ENCODE measurements at regions not wholly inside any gene's neighbourhood (a gene's known extent, or its start where the extent isn't known, plus 50 kb on each side); places are given as distances from the start of the nearest gene placed in this dataset.

GRCh38 chr6:22682979-22683378, 113.6 kb downstream of the HDGFL1 start:
- H3K4me1 ChIP-seq (replicated peaks) = no peaks in the 10 kb centered on the region
- DNase-seq (ENCODE audit: low read depth in 1 of 2, low spot score in 2 of 2) = no peak
- 0 out of 2 replicates have a peak, but pooled peaks cover 3% of the 10 kb centered on the region for H3K9me3 ChIP-seq (replicated peaks)
- no peaks in the 10 kb centered on the region for H3K27me3 ChIP-seq (replicated peaks)
- no peak overlapping the region for H3K4me3 ChIP-seq
- H3K36me3 ChIP-seq = no peaks in the 10 kb centered on the region
- no peak overlapping the region for H3K27ac ChIP-seq

GRCh38 chr6:22690446-22690845, 121.1 kb downstream of the HDGFL1 start:
- Histone ChIP-seq H3K9me3 (replicated peaks) (no peaks in the 10 kb centered on the region), H3K36me3 (no peaks in the 10 kb centered on the region), H3K4me3 (no peak overlapping the region), H3K4me1 (replicated peaks) (no peaks in the 10 kb centered on the region), H3K27me3 (replicated peaks) (no peaks in the 10 kb centered on the region), H3K27ac (no peak overlapping the region)
- no peak for DNase-seq (ENCODE audit: low read depth in 1 of 2, low spot score in 2 of 2)

- DNase-seq (ENCODE audit: low read depth in 1 of 2, low spot score in 2 of 2) = no peak
- Histone ChIP-seq H3K27me3 (replicated peaks) (no peaks in the 10 kb centered on the region), H3K4me1 (replicated peaks) (no peaks in the 10 kb centered on the region), H3K4me3 (no peak overlapping the region), H3K36me3 (no peaks in the 10 kb centered on the region), H3K9me3 (replicated peaks) (no peaks in the 10 kb centered on the region), H3K27ac (no peak overlapping the region)
Observed at GRCh38 chr6:22694092-22694724, 124.8 kb downstream of the HDGFL1 start.

- Histone ChIP-seq H3K9me3 (replicated peaks) (no peaks in the 10 kb centered on the region), H3K27me3 (replicated peaks) (no peaks in the 10 kb centered on the region), H3K4me3 (no peak overlapping the region), H3K27ac (no peak overlapping the region), H3K4me1 (replicated peaks) (no peaks in the 10 kb centered on the region), H3K36me3 (no peaks in the 10 kb centered on the region)
- DNase-seq (ENCODE audit: low read depth in 1 of 2, low spot score in 2 of 2) = no peak
Observed at GRCh38 chr6:22696481-22696880, 127.1 kb downstream of the HDGFL1 start.

GRCh38 chr6:22697306-22697705, 127.9 kb downstream of the HDGFL1 start:
- no peak overlapping the region for H3K27ac ChIP-seq
- H3K4me3 ChIP-seq = no peak overlapping the region
- DNase-seq (ENCODE audit: low read depth in 1 of 2, low spot score in 2 of 2) = no peak
- no peaks in the 10 kb centered on the region for H3K36me3 ChIP-seq
- no peaks in the 10 kb centered on the region for H3K9me3 ChIP-seq (replicated peaks)
- no peaks in the 10 kb centered on the region for H3K4me1 ChIP-seq (replicated peaks)
- H3K27me3 ChIP-seq (replicated peaks) = no peaks in the 10 kb centered on the region

- H3K27me3 ChIP-seq (replicated peaks) = no peaks in the 10 kb centered on the region
- no peaks in the 10 kb centered on the region for H3K4me1 ChIP-seq (replicated peaks)
- H3K9me3 ChIP-seq (replicated peaks) = no peaks in the 10 kb centered on the region
- H3K36me3 ChIP-seq = no peaks in the 10 kb centered on the region
- no peak overlapping the region for H3K27ac ChIP-seq
- no peak overlapping the region for H3K4me3 ChIP-seq
- DNase-seq (ENCODE audit: low read depth in 1 of 2, low spot score in 2 of 2) = no peak
Observed at GRCh38 chr6:22699151-22699550, 129.8 kb downstream of the HDGFL1 start.

- no peak for DNase-seq (ENCODE audit: low read depth in 1 of 2, low spot score in 2 of 2)
- Histone ChIP-seq H3K27ac (no peak overlapping the region), H3K4me1 (replicated peaks) (no peaks in the 10 kb centered on the region), H3K36me3 (no peaks in the 10 kb centered on the region), H3K4me3 (no peak overlapping the region), H3K9me3 (replicated peaks) (no peaks in the 10 kb centered on the region), H3K27me3 (replicated peaks) (no peaks in the 10 kb centered on the region)
Observed at GRCh38 chr6:22706651-22707050, 137.3 kb downstream of the HDGFL1 start.

- H3K27me3 ChIP-seq (replicated peaks) = no peaks in the 10 kb centered on the region
- H3K4me3 ChIP-seq = no peak overlapping the region
- H3K27ac ChIP-seq = no peak overlapping the region
- no peaks in the 10 kb centered on the region for H3K9me3 ChIP-seq (replicated peaks)
- no peaks in the 10 kb centered on the region for H3K36me3 ChIP-seq
- DNase-seq (ENCODE audit: low read depth in 1 of 2, low spot score in 2 of 2) = no peak
- H3K4me1 ChIP-seq (replicated peaks) = no peaks in the 10 kb centered on the region
Observed at GRCh38 chr6:22708469-22708868, 139.1 kb downstream of the HDGFL1 start.

- no peaks in the 10 kb centered on the region for H3K36me3 ChIP-seq
- no peaks in the 10 kb centered on the region for H3K4me1 ChIP-seq (replicated peaks)
- H3K27me3 ChIP-seq (replicated peaks) = no peaks in the 10 kb centered on the region
- no peak overlapping the region for H3K27ac ChIP-seq
- H3K4me3 ChIP-seq = no peak overlapping the region
- H3K9me3 ChIP-seq (replicated peaks) = no peaks in the 10 kb centered on the region
- DNase-seq (ENCODE audit: low read depth in 1 of 2, low spot score in 2 of 2) = no peak
Observed at GRCh38 chr6:22709803-22710202, 140.4 kb downstream of the HDGFL1 start.

- Histone ChIP-seq H3K4me1 (replicated peaks) (no peaks in the 10 kb centered on the region), H3K27ac (no peak overlapping the region), H3K27me3 (replicated peaks) (no peaks in the 10 kb centered on the region), H3K36me3 (no peaks in the 10 kb centered on the region), H3K4me3 (no peak overlapping the region), H3K9me3 (replicated peaks) (no peaks in the 10 kb centered on the region)
- no peak for DNase-seq (ENCODE audit: low read depth in 1 of 2, low spot score in 2 of 2)
Observed at GRCh38 chr6:22716721-22717120, 147.4 kb downstream of the HDGFL1 start.

GRCh38 chr6:22717915-22718314, 148.5 kb downstream of the HDGFL1 start:
- H3K27ac ChIP-seq = no peak overlapping the region
- no peaks in the 10 kb centered on the region for H3K36me3 ChIP-seq
- no peaks in the 10 kb centered on the region for H3K9me3 ChIP-seq (replicated peaks)
- no peak overlapping the region for H3K4me3 ChIP-seq
- H3K4me1 ChIP-seq (replicated peaks) = no peaks in the 10 kb centered on the region
- no peak for DNase-seq (ENCODE audit: low read depth in 1 of 2, low spot score in 2 of 2)
- H3K27me3 ChIP-seq (replicated peaks) = no peaks in the 10 kb centered on the region

GRCh38 chr6:22722913-22723312, 153.5 kb downstream of the HDGFL1 start:
- Histone ChIP-seq H3K9me3 (replicated peaks) (no peaks in the 10 kb centered on the region), H3K36me3 (no peaks in the 10 kb centered on the region), H3K27me3 (replicated peaks) (no peaks in the 10 kb centered on the region), H3K4me3 (no peak overlapping the region), H3K4me1 (replicated peaks) (no peaks in the 10 kb centered on the region), H3K27ac (no peak overlapping the region)
- DNase-seq (ENCODE audit: low read depth in 1 of 2, low spot score in 2 of 2) = no peak

GRCh38 chr6:22726966-22727365, 157.6 kb downstream of the HDGFL1 start:
- no peaks in the 10 kb centered on the region for H3K9me3 ChIP-seq (replicated peaks)
- H3K27me3 ChIP-seq (replicated peaks) = no peaks in the 10 kb centered on the region
- no peak overlapping the region for H3K27ac ChIP-seq
- H3K4me1 ChIP-seq (replicated peaks) = no peaks in the 10 kb centered on the region
- no peak overlapping the region for H3K4me3 ChIP-seq
- DNase-seq (ENCODE audit: low read depth in 1 of 2, low spot score in 2 of 2) = no peak
- no peaks in the 10 kb centered on the region for H3K36me3 ChIP-seq

GRCh38 chr6:22727710-22728109, 158.3 kb downstream of the HDGFL1 start:
- H3K27me3 ChIP-seq (replicated peaks) = no peaks in the 10 kb centered on the region
- no peak overlapping the region for H3K27ac ChIP-seq
- no peak overlapping the region for H3K4me3 ChIP-seq
- no peak for DNase-seq (ENCODE audit: low read depth in 1 of 2, low spot score in 2 of 2)
- H3K9me3 ChIP-seq (replicated peaks) = no peaks in the 10 kb centered on the region
- no peaks in the 10 kb centered on the region for H3K4me1 ChIP-seq (replicated peaks)
- H3K36me3 ChIP-seq = no peaks in the 10 kb centered on the region

All from SJSA1 (cell line).